Tibial nerve (tissue), 4 donors: ENCODE measurements at regions not wholly inside any gene's neighbourhood (a gene's known extent, or its start where the extent isn't known, plus 50 kb on each side); places are given as distances from the start of the nearest gene placed in this dataset.

Source experiments
- EP300 ChIP-seq, 2 donors: sonication (generic); formaldehyde crosslinking; IDR thresholded peaks; one replicate each; pipeline ENCODE4 v1.6.1; 2017; ENCODE audit warnings: antibody characterized with exemption in 2 of 2, mild to moderate bottlenecking in 1 of 2
- POLR2A ChIP-seq, 2 donors: fragments of 450-650 bp; IDR thresholded peaks; one replicate each; pipeline ENCODE4 v1.6.1; 2017; ENCODE audit warnings: antibody characterized with exemption in 2 of 2, mild to moderate bottlenecking in 2 of 2, moderate library complexity in 2 of 2
- TF ChIP-seq, protein P1 (sequence below), 5 experiments: fragments of 200-600 bp in 3 of 5; fragments of 450-650 bp in 2 of 5; sonication (generic) in 3 of 5; IDR thresholded peaks; one replicate each; pipeline ENCODE4 v1.5.1; 2016 to 2019; ENCODE audit warnings: antibody characterized with exemption in 5 of 5, mild to moderate bottlenecking in 3 of 5, moderate library complexity in 2 of 5

DNA sequence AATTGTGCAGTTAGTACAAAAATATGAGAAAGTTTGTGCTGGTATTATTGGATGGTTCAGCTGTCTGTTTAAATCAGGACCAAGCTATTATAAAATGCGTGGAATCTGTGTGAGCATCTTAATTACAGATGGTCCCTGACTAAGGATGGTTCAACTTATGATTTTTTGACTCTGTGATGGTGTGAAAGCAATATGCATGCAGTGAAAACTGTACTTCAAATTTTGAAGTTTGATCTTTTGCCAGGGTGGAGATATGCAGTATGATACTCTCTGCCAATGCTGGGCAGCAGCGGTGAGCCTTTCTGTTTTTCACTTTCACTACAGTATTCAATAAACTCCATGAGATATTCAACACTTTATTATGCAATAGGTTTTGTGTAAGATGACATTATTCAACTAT is 189.3 kb downstream of the CHST1 start:
- TF ChIP-seq POLR2A (IDR thresholded peaks at IDR 0.05), result no peak
- TF ChIP-seq, protein P1, sequence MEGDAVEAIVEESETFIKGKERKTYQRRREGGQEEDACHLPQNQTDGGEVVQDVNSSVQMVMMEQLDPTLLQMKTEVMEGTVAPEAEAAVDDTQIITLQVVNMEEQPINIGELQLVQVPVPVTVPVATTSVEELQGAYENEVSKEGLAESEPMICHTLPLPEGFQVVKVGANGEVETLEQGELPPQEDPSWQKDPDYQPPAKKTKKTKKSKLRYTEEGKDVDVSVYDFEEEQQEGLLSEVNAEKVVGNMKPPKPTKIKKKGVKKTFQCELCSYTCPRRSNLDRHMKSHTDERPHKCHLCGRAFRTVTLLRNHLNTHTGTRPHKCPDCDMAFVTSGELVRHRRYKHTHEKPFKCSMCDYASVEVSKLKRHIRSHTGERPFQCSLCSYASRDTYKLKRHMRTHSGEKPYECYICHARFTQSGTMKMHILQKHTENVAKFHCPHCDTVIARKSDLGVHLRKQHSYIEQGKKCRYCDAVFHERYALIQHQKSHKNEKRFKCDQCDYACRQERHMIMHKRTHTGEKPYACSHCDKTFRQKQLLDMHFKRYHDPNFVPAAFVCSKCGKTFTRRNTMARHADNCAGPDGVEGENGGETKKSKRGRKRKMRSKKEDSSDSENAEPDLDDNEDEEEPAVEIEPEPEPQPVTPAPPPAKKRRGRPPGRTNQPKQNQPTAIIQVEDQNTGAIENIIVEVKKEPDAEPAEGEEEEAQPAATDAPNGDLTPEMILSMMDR (IDR thresholded peaks at IDR 0.05), result no peak
- no peak for TF ChIP-seq EP300 (IDR thresholded peaks at IDR 0.05)
